ENCODE measurements at regions not wholly inside any gene's neighbourhood (a gene's known extent, or its start where the extent isn't known, plus 50 kb on each side); places are given as distances from the start of the nearest gene placed in this dataset.
A peak's percentile ranks its signal among the peaks of the same experiment; 100 is the strongest.

DNA sequence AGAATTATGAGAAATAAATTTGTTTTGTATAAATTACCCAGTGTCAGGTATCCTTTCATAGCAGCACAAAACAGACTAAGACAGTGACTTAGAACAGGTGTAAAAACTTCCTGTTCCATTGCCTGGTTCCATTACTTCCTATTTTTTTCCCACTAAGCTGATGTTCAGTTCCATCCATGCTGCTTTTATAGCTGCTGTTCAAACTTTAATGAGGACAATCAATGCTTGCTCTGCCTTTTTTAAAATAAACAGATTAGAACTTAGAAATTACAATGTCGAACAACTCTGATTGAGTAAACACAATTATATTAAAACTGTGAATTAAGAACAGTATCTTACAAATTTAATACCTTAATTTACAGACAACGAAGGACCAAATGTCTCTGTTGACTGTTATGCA is 818.9 kb downstream of the OLFM4 start:
- DNase-seq (ENCODE audit: low spot score), result no peak

DNA sequence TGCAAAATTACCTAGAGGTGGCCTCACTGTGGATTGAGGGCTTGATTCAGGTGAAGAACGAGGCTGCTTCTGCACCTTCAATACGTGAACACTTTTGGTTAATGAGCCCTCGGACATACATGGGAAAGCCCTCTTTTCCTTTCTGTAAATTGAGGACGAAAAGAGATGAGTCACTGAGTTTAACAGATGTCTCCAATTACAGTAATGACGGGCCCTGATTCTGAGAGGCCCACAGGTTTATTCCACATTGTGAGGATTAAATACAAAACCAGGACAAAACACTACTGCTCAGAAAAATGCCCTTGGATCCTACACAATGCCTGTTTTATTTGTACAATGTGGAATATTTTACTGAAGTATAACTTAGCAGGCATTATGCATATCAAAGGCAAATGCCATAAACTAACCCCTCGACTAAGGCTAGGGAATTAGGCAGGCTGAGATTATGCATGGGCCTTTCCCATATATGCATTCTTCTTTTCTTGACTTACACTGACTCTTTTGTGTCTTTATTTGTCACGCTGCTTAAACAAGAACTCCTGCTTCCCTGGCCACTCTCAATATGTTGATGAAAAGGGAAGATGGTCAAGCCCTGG is 819.9 kb downstream of the OLFM4 start:
- no peak for DNase-seq (ENCODE audit: low spot score)

DNA sequence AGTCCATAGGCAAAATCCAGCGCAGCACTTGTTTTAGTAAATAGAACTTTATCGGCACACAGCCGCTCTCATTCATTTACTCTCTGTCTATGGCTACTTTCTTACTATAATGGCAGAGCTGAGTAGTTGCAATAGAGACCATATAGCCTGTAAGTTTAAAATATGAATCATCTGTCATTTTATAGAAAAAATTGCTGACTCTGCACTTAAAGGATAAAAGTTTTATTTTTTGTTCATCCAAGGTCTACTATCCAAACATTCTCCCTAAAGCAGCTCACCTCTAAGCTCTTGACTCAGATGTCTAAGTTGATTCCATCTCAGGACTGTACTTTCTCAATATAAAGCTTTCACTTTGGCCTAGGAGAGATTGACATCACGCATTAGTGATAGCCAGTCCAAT is 825.7 kb downstream of the OLFM4 start:
- no peak for DNase-seq (ENCODE audit: low spot score)

DNA sequence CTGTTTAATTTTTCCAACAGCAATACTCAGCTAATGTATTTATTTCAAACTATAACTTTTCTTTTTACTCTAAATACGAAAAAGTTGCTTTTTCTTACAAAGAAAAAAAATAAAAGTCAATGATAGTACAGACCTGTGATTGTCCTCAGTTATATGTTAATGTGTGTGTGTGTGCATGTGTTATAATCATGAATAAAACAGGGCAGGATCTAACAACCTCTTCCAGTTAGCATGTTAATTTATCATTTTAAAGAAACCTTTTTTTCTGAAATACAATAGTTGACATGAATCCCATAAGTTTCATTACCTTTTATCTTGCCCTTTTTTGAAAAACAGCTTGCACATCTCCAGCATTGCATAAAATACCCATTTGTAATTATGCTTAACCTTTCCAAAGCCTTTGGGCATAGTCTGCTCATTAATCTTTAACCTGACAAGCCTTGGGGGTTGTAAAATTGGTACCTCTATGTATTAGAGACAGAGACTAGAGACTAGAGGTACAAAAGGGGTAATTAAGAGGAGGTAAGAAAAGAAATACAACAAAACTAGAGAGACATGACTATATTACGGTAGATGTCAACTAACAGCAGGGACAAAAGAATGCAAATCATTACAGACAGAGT is 828.1 kb downstream of the OLFM4 start:
- DNase-seq (ENCODE audit: low spot score), result no peak

DNA sequence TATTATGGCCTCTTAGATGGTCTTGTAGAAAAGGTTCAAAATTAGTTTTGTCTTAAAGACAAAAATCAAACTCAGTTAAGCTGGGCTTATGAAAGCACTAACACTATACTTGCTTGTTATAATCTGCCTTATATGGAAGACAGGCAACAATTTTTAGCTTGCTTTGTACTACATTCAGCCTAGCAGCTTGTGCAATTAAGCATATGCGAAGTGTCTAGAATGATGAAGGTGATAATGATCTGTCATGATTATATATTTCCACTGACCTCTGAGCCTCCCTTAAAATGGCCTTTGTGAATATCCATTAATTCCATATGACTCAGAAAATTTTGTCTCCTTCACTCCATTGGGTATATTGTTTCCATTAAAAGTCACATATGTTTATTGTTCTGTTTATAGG is 834.9 kb downstream of the OLFM4 start:
- DNase-seq (ENCODE audit: low spot score), result no peak

DNA sequence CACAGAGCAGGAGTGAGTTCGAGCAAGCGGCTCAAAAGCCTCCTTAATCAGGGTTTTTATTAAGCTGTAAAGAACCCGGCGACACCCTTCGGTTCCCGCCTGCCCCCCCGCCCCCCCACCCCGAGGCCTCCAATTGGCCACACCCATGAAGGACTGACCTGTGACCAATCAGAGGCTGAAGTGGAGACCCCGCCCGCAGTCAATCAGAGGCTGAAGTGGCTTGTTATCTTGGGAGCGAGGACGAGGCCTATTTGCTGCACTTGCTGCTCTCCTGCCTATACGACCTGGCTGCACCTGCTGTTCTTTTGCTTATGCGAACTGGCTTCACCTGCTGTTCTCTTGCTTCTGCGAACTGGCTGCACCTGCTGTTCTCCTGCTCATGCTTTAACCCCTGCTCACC is 844.9 kb downstream of the OLFM4 start:
- no peak for DNase-seq (ENCODE audit: low spot score)

DNA sequence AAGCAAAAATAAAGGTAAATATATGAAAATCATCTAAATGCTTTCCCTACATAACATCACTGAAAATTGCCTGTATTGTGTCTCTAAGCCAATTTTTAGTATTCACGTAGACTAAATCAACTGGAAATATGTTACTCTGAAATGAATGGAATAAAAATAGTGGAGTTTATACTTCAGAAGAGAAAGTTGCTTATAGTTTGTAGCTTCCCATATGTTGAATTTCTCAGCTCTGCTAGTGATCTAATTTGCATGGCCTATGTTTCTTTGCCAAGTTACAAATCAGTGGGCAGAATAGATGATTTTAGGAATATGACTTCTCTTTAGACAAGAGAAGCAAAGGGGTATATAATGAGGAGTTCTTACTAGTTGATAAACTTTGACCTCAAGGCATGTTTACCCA is 850.2 kb downstream of the OLFM4 start:
- no peak for DNase-seq (ENCODE audit: low spot score)

DNA sequence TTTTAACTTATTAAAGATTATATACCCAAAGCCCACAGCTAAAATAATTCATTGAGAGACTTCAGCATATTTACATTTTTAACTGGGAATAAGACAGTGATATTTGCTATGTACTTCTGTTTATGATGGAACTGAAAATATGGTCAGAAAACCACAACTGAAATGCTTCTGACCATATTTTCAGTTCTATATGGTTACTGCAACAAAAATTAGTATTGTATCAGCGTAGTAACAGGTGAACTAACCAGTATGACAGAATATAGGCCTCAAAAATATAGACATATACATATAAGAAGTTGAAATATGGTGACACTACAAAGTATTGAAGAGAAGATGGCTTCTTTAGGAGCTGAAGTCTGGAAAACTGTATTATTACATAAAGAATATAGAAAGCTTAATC is 857.4 kb downstream of the OLFM4 start:
- DNase-seq (ENCODE audit: low spot score), result no peak

DNA sequence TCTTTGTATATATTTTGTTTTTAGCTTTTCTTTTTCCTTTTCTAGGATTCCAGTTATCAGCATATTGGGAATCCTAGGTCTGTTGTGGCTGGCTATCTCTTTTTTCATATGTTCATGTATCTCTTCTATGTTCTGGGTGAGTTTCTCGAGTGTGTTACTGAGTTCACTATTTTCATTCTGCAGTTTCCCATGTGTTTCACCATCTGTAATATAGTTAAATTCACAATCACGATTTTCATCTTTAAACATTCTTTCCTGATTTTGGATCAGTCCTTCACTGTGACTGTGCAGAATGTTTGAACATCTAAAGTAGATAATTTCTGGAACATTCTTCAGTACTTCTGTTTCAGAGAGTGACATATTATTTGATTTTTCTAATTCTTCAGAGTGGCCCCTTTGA is 862.1 kb downstream of the OLFM4 start:
- DNase-seq (ENCODE audit: low spot score), result no peak

DNA sequence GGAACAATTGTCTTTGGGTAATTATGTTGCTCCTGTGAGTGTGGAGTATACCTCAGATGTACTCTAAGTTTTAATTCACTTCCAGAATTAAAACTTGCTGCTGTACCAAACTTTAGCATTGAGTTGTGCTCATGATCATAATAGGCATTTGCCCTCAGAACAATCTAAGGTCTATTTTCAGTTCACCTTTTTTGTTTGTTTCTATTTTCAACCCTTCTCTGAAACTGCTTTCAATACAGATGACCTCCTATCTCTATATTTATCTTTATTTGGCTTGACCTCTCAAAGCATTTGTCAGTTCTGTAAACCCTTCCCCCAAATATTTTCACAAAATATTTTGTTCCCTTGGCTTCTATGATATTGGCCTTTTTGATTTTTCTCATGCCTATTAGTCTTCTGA is 873.0 kb downstream of the OLFM4 start:
- no peak for DNase-seq (ENCODE audit: low spot score)

DNA sequence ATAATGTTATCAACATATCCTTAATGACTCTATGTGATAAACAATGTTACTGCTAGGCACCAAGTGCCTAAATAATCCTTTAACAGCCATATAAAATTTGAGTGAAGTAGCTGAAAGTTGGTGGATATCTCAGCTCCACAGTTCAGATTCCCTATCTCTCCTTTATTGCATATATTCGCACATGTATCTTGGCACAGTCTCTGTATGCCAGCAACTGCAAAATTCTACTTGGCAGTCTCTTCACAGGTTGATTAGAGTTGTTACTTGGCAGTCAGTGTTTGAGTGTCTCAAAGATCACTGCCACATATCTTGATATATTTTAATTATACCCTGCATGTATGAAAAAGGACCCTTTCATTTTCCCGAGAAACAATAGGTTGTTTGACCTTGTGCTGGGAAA is 879.3 kb downstream of the OLFM4 start:
- DNase-seq (ENCODE audit: low spot score), result no peak

DNA sequence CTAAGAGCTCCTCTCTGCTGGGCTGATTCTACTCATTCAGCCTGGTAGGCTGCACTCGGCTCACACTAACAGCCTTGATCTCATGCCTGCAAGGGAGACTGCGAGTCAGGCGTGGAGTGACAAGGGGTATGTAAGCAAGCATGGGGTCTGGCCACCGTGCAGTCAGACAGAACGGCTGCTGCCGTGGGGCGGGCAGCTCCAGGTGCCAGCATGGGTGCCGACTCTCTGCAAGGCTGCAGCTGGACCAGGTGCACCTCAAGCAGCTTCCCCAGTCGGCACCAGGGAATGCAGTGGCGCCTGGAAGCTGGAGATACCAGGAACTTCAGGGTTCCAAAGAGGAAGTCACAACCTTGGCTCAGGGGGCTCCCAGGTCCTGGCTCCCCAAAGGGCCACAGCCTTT is 892.3 kb downstream of the OLFM4 start:
- no peak for DNase-seq (ENCODE audit: low spot score)

DNA sequence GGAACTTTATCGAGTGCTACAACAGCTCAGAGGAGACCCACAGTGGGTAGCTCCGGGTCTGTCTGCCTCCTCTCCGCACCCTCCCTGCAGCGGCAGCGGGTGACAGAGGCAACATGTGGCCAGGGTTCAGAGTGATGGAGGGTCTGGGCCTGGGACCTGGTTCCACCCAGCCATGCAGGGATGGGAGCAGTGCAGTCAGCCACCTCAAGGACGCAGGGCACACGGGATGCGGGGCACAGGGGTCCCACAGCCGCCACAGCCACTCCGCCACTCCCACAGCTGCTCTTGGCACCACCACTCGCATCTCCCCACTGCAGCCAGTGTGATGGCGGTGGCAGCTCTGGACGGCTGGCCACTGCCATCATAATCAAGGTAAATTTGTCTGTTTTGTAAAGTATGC is 892.9 kb downstream of the OLFM4 start:
- no peak for DNase-seq (ENCODE audit: low spot score)

DNA sequence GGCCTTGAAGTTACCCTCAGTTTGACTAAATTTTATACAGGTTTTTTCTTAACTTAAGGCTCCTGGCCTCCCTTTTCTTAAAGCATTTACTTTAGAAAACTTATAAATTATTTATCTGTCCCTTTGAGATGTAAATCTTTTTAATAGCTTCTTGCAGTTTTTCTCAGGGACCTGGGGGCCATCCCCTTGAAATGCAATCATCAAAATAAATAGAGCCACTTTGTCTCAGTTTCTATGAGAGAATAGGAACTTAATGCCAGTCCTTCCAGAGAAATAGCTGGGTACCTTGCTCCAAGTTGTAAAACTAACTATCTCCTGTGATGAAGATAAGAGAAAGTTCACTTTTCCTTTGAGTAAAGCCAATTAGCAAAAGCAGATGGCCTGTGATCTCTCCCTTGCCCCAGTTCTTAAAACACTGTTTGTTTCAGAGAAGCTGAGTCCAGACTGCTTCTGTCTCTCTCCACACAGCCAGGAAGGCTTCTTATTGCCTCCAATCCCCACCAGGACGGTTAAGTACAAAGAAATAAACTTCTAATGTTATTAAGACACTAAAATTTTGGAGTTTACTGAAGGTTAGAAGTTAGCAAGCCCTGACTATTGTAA is 913.1 kb downstream of the OLFM4 start:
- DNase-seq (ENCODE audit: low spot score), result peak; percentile 40

DNA sequence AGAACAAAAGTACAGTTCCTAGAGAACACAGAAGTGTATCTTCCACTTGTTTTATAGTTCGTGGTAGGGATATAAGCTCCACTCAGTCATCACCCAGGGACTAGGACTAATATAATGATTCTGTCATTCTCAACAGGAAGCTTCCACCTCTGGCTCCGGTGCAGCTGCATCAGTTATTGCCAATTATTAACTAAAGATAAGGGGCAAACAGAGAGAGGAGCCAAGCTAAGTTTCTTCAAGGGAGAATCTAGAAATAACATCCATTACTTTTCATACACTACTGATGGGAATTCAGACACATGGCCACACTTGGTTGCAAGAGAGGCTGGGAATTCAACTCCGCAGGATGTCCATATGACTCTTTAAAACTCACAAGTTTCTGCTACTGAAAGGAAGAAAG is 917.9 kb downstream of the OLFM4 start:
- no peak for DNase-seq (ENCODE audit: low spot score)

DNA sequence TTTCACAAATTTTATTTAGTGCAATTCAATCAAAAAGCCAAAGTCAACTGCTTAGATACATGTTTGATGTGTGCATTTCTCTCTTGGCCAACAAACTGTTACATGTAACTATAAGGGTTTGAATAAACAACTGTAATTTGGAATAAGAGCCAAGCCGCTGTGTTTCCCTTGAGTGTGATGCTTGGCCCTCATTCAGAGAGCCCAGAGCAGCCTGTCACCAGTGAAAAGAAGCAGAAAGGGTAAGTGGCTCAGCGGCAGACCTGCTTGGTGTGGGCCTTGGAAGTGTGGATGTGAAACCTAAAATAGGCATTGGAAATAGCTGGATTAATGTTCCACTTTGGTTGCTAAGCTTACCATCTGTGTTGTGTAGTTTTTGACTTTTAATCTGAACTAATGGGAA is 924.6 kb downstream of the OLFM4 start:
- peak; percentile 6 for DNase-seq (ENCODE audit: low spot score)

Small RNA genes in the stretch of these regions (small RNA-seq; reads per million reads assigned to genes)
- 0 reads per million in 2 experiments for gene RN7SL618P

Measured in SK-N-DZ (cell line).